GM10248 (cell line): ENCODE measurements at regions not wholly inside any gene's neighbourhood (a gene's known extent, or its start where the extent isn't known, plus 50 kb on each side); places are given as distances from the start of the nearest gene placed in this dataset.

Experiments
- CTCF ChIA-PET: fragments of 300-600 bp; sonication (Branson Sonifier 250); formaldehyde crosslinking; extraction: SDS; loops from one replicate; lab custom pipeline; 2021; ENCODE audit warnings: antibody characterized with exemption; lab: Yijun Ruan, JAX
- POLR2A ChIA-PET: fragments of 350-650 bp; sonication (Branson Sonifier 250); formaldehyde crosslinking; extraction: SDS; loops from one replicate; lab custom pipeline; 2020; ENCODE audit warnings: antibody characterized with exemption; lab: Yijun Ruan, JAX
- DNase-seq: peaks from one replicate; pipeline ENCODE4 v3.0.0; 2012; ENCODE audit errors: extremely low spot score
- CTCF ChIP-seq: IDR thresholded peaks from 2 replicates; pipeline ENCODE4 v1.5.1; 2012; ENCODE audit warnings: mild to moderate bottlenecking, low read depth; ENCODE audit errors: extremely low read depth, missing control alignments, control extremely low read depth

GRCh38 chr2:39545957-39546356, 108.9 kb upstream of the MAP4K3 start:
- TF ChIP-seq CTCF: no peak
- DNase-seq: no peak
- ChIA-PET POLR2A (no interaction called here), CTCF (no interaction called here)

- no peak for TF ChIP-seq CTCF
- DNase-seq: no peak
- POLR2A ChIA-PET: no interaction called here
- CTCF ChIA-PET: no interaction called here
These were observed 109.3 kb upstream of the MAP4K3 start for GRCh38 chr2:39546409-39546808.

- POLR2A ChIA-PET: no interaction called here
- no peak for TF ChIP-seq CTCF
- DNase-seq: no peak
- CTCF ChIA-PET: no interaction called here
These were observed 109.9 kb upstream of the MAP4K3 start for GRCh38 chr2:39546937-39547336.

- ChIA-PET CTCF (no interaction called here), POLR2A (no interaction called here)
- no peak for TF ChIP-seq CTCF
- no peak for DNase-seq
These were observed 111.0 kb upstream of the MAP4K3 start for GRCh38 chr2:39547811-39548719.

GRCh38 chr2:39549000-39549399, 111.9 kb upstream of the MAP4K3 start:
- TF ChIP-seq CTCF: no peak
- ChIA-PET CTCF (no interaction called here), POLR2A (no interaction called here)
- DNase-seq: no peak

GRCh38 chr2:39549718-39550464, 112.8 kb upstream of the MAP4K3 start:
- POLR2A ChIA-PET: no interaction called here
- CTCF ChIA-PET: interaction anchor here (0.7 kb wide), 1 partner anchor 10 kb away, joined by 4 read pairs; no protein-coding TSS in a partner anchor
- no peak for DNase-seq
- no peak for TF ChIP-seq CTCF
